ENCODE measurements at regions not wholly inside any gene's neighbourhood (a gene's known extent, or its start where the extent isn't known, plus 50 kb on each side); places are given as distances from the start of the nearest gene placed in this dataset.
"Not testable (repeated sequence)": the region's sequence is repeated elsewhere in the genome, so short reads cannot be mapped to it uniquely, and the experiment has no call there.

DNA sequence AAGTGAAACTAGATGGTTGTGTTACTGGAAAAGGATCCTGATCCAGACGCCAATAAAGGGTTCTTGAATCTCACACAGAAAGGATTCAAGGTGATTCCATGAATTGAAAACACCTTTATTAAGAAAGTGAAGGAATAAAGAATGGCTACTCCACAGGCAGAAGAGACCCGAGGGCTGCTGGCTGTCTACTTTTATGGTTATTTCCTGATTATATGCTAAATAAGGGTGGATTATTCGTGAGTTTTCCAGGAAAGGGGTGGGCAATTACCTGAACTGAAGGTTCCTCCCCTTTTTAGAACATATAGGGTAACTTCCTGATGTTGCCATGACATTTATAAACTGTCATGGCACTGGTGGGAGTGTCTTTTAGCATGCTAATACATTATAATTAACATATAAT is 50.9 kb upstream of the WARS2 start:
- DNase-seq (ENCODE audit: low spot score): no peak
- Histone ChIP-seq H3K4me3 (no peak overlapping the region), H3K27ac (no peak overlapping the region)
- no peak for TF ChIP-seq CTCF (IDR thresholded peaks at IDR 0.05)

GRCh38 chr1:119204197-119204960 is 63.9 kb upstream of the WARS2 start:
- no peak for TF ChIP-seq CTCF (IDR thresholded peaks at IDR 0.05)
- no peak for DNase-seq (ENCODE audit: low spot score)
- no peak overlapping the region for H3K27ac ChIP-seq
- H3K4me3 ChIP-seq: no peak overlapping the region

GRCh38 chr1:119204961-119205357 is 64.5 kb upstream of the WARS2 start:
- no peak for DNase-seq (ENCODE audit: low spot score)
- H3K4me3 ChIP-seq: no peak overlapping the region
- no peak for TF ChIP-seq CTCF (IDR thresholded peaks at IDR 0.05)

GRCh38 chr1:119209061-119209460 is 68.6 kb upstream of the WARS2 start:
- Histone ChIP-seq H3K27ac (no peak overlapping the region), H3K4me3 (no peak overlapping the region)
- TF ChIP-seq CTCF (IDR thresholded peaks at IDR 0.05): no peak
- DNase-seq (ENCODE audit: low spot score): no peak

More at GRCh38 chr1:119204961-119205357, 64.5 kb upstream of the WARS2 start:
- no peak overlapping the region for H3K27ac ChIP-seq

DNA sequence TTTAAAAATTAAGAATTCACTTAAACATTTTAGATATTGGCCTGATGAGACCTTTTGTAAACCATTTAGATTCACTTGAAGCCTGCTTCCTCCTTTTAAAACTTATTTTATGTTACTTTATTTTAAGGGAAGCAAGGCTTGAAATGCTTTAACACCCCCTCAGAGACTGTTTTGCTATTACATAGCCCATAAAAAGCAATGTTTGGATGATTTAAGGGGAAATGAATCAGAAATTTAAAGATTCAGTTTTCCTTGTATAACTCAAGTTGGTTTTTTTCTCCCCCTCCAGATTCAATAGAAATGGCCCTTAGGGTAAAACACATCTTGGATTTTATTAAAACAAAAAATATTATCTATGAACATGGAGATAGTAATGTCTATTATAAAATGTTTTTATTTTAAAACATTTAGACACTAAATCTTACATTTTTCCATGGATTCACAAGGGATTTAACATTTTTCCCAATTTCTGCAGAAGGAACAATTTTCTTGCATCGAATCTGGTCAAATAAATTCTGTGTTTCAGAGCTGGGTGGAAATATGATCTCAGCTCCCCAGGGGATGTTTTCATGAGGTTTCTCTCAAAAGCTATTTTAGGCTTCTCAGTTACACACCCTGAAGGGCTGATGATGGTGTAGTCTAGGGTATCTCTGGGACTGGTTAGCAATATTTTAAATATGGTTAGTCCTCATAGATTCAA is 69.3 kb upstream of the WARS2 start:
- DNase-seq (ENCODE audit: low spot score): no peak
- no peak overlapping the region for H3K27ac ChIP-seq
- no peak overlapping the region for H3K4me3 ChIP-seq
- no peak for TF ChIP-seq CTCF (IDR thresholded peaks at IDR 0.05)

GRCh38 chr1:119210296-119210649 is 69.8 kb upstream of the WARS2 start:
- no peak overlapping the region for H3K4me3 ChIP-seq
- no peak for DNase-seq (ENCODE audit: low spot score)
- no peak overlapping the region for H3K27ac ChIP-seq
- no peak for TF ChIP-seq CTCF (IDR thresholded peaks at IDR 0.05)

GRCh38 chr1:119213213-119213612 is 72.8 kb upstream of the WARS2 start:
- H3K4me3 ChIP-seq: not testable (repeated sequence)

GRCh38 chr1:119214961-119215360 is 74.5 kb upstream of the WARS2 start:
- H3K27ac ChIP-seq; H3K4me3 ChIP-seq; DNase-seq (ENCODE audit: low spot score): not testable (repeated sequence)

More at GRCh38 chr1:119213213-119213612, 72.8 kb upstream of the WARS2 start:
- H3K27ac ChIP-seq; DNase-seq (ENCODE audit: low spot score): not testable (repeated sequence)
